ENCODE measurements at regions not wholly inside any gene's neighbourhood (a gene's known extent, or its start where the extent isn't known, plus 50 kb on each side); places are given as distances from the start of the nearest gene placed in this dataset.

GRCh38 chr3:193852901-193853300 lies 259.9 kb downstream of the OPA1 start:
- H4K20me1 ChIP-seq (ENCODE audit: insufficient read depth, poor library complexity, severe bottlenecking), result no peaks in the 10 kb centered on the region
- H3K9me3 ChIP-seq (ENCODE audit: low read depth), result no peaks in the 10 kb centered on the region
- H2AFZ ChIP-seq, result no peak overlapping the region
- WGBS (ENCODE audit: low lambda C conversion rate, missing lambda C conversion rate), result 81% methylated on average over 1 of the region's 1 CpG
- DNase-seq (ENCODE audit: low spot score), result no peak
- H3K9me2 ChIP-seq (replicated peaks; ENCODE audit: insufficient read depth), result no peaks in the 10 kb centered on the region
- no peaks in the 10 kb centered on the region for H3K27me3 ChIP-seq
- H3K27ac ChIP-seq, result peak overlapping the region; percentile 70
- H3K4me2 ChIP-seq, result no peak overlapping the region
- TF ChIP-seq EZH2 (IDR thresholded peaks at IDR 0.05; ENCODE audit: borderline replicate concordance), result no peak
- TF ChIP-seq EZH2phosphoT487 (IDR thresholded peaks at IDR 0.05; ENCODE audit: low read depth, severe bottlenecking, unreplicated experiment), result no peak
- TF ChIP-seq CTCF (IDR thresholded peaks at IDR 0.05; ENCODE audit: poor library complexity), result no peak
- no peaks in the 10 kb centered on the region for H3K36me3 ChIP-seq (replicated peaks; ENCODE audit: insufficient read depth, low read depth)
- no peak overlapping the region for H3K4me3 ChIP-seq
- peaks cover 35% of the 10 kb centered on the region for H3K4me1 ChIP-seq (ENCODE audit: insufficient read depth)
- H3K79me2 ChIP-seq, result no peaks in the 10 kb centered on the region

- no peak overlapping the region for H2AFZ ChIP-seq
- H3K79me2 ChIP-seq, result no peaks in the 10 kb centered on the region
- H3K4me1 ChIP-seq (ENCODE audit: insufficient read depth), result peaks cover 35% of the 10 kb centered on the region
- 40% methylated on average over 3 of the region's 3 CpGs for WGBS (ENCODE audit: low lambda C conversion rate, missing lambda C conversion rate)
- H3K4me3 ChIP-seq, result no peak overlapping the region
- TF ChIP-seq EZH2phosphoT487 (IDR thresholded peaks at IDR 0.05; ENCODE audit: low read depth, severe bottlenecking, unreplicated experiment) (no peak), EZH2 (IDR thresholded peaks at IDR 0.05; ENCODE audit: borderline replicate concordance) (no peak), CTCF (IDR thresholded peaks at IDR 0.05; ENCODE audit: poor library complexity) (no peak)
- no peaks in the 10 kb centered on the region for H4K20me1 ChIP-seq (ENCODE audit: insufficient read depth, poor library complexity, severe bottlenecking)
- H3K9me2 ChIP-seq (replicated peaks; ENCODE audit: insufficient read depth), result no peaks in the 10 kb centered on the region
- no peak for DNase-seq (ENCODE audit: low spot score)
- no peaks in the 10 kb centered on the region for H3K9me3 ChIP-seq (ENCODE audit: low read depth)
- H3K4me2 ChIP-seq, result no peak overlapping the region
- no peaks in the 10 kb centered on the region for H3K36me3 ChIP-seq (replicated peaks; ENCODE audit: insufficient read depth, low read depth)
- no peaks in the 10 kb centered on the region for H3K27me3 ChIP-seq
- peak overlapping the region; percentile 70 for H3K27ac ChIP-seq
Measured at GRCh38 chr3:193853511-193854219, 260.7 kb downstream of the OPA1 start.

GRCh38 chr3:193857996-193858395 lies 265.0 kb downstream of the OPA1 start:
- no peaks in the 10 kb centered on the region for H3K9me2 ChIP-seq (replicated peaks; ENCODE audit: insufficient read depth)
- H2AFZ ChIP-seq, result no peak overlapping the region
- no peaks in the 10 kb centered on the region for H4K20me1 ChIP-seq (ENCODE audit: insufficient read depth, poor library complexity, severe bottlenecking)
- TF ChIP-seq EZH2phosphoT487 (IDR thresholded peaks at IDR 0.05; ENCODE audit: low read depth, severe bottlenecking, unreplicated experiment) (no peak), EZH2 (IDR thresholded peaks at IDR 0.05; ENCODE audit: borderline replicate concordance) (no peak), CTCF (IDR thresholded peaks at IDR 0.05; ENCODE audit: poor library complexity) (no peak)
- H3K36me3 ChIP-seq (replicated peaks; ENCODE audit: insufficient read depth, low read depth), result no peaks in the 10 kb centered on the region
- peaks cover 11% of the 10 kb centered on the region for H3K4me1 ChIP-seq (ENCODE audit: insufficient read depth)
- 62% methylated on average over 3 of the region's 3 CpGs for WGBS (ENCODE audit: low lambda C conversion rate, missing lambda C conversion rate)
- no peaks in the 10 kb centered on the region for H3K79me2 ChIP-seq
- H3K4me3 ChIP-seq, result no peak overlapping the region
- DNase-seq (ENCODE audit: low spot score), result no peak
- no peaks in the 10 kb centered on the region for H3K9me3 ChIP-seq (ENCODE audit: low read depth)
- no peaks in the 10 kb centered on the region for H3K27me3 ChIP-seq
- no peak overlapping the region for H3K27ac ChIP-seq
- H3K4me2 ChIP-seq, result no peak overlapping the region

Measured in hepatocyte (in vitro differentiated cells).